GM12878 (cell line): ENCODE measurements at regions not wholly inside any gene's neighbourhood (a gene's known extent, or its start where the extent isn't known, plus 50 kb on each side); places are given as distances from the start of the nearest gene placed in this dataset.

ENCODE experiments used
- ATAC-seq: fragments of 200-7000 bp; cut with Tn5 transposase; 3 replicates; pipeline ENCODE4 v1.9.1; 2020; ENCODE audit warnings: mild to moderate bottlenecking, moderate library complexity
- BruUV-seq: library from RNA; stranded (reverse); fragments of 400-500 nt; replicated peaks from 2 replicates; lab custom pipeline; 2021; lab: Mats Ljungman, UMichigan
- CTCF ChIA-PET: fragments of 300-600 bp; sonication (Branson Sonifier 250); formaldehyde crosslinking; extraction: SDS; loops from one replicate; lab custom pipeline; 2021; ENCODE audit warnings: inconsistent platforms; lab: Yijun Ruan, JAX
- POLR2A ChIA-PET: fragments of 350-600 bp; formaldehyde crosslinking; extraction: SDS; loops from one replicate; lab custom pipeline; 2021; ENCODE audit warnings: inconsistent platforms; lab: Charles Lee
- RAD21 ChIA-PET: fragments of 300-600 bp; sonication (Branson Sonifier 250); formaldehyde crosslinking; loops from one replicate; lab custom pipeline; 2023; ENCODE audit warnings: antibody characterized with exemption; ENCODE audit not compliant: unreplicated experiment; lab: Charles Lee
- SMC1A ChIA-PET: fragments of 300-600 bp; sonication (Branson Sonifier 250); formaldehyde crosslinking; loops from one replicate; lab custom pipeline; 2023; ENCODE audit not compliant: unreplicated experiment, uncharacterized antibody; lab: Charles Lee
- DNase-seq: peaks from one replicate; pipeline ENCODE4 v3.0.0-alpha.2; 2011; ENCODE audit warnings: low read depth, low spot score
- FAIRE-seq: peaks from 3 replicates; lab custom pipeline; 2011; peaks lifted over from hg19 to GRCh38; lab: Jason Lieb, UNC
- H2AFZ ChIP-seq: 2 replicates; pipeline ENCODE4 v1.6.0; 2011; ENCODE audit warnings: low read depth, low read length, control low read depth; ENCODE audit not compliant: control insufficient read depth
- H3K27ac ChIP-seq: 2 replicates; pipeline ENCODE4 v1.5.1; 2011; ENCODE audit warnings: control low read depth; ENCODE audit not compliant: control insufficient read depth, insufficient read depth
- H3K27me3 ChIP-seq, 2 experiments: replicated peaks in 1 of 2; 2 replicates each; pipeline versions ENCODE4 v1.6.0 to v1.6.1; 2011; ENCODE audit warnings: low read length in 1 of 2; ENCODE audit not compliant: control insufficient read depth in 2 of 2, insufficient read depth in 2 of 2
- H3K36me3 ChIP-seq, 2 experiments: 2 replicates each; pipeline ENCODE4 v1.5.1; 2011; ENCODE audit warnings: low read length in 1 of 2; ENCODE audit not compliant: control insufficient read depth in 2 of 2, insufficient read depth in 2 of 2
- H3K4me1 ChIP-seq: 2 replicates; pipeline ENCODE4 v1.6.1; 2011; ENCODE audit warnings: mild to moderate bottlenecking, low read length, moderate library complexity, mixed read lengths; ENCODE audit not compliant: control insufficient read depth, insufficient read depth
- H3K4me2 ChIP-seq: 2 replicates; pipeline ENCODE4 v1.6.0; 2011; ENCODE audit warnings: control low read depth; ENCODE audit not compliant: control insufficient read depth, insufficient read depth
- H3K4me3 ChIP-seq: fragments of 200-600 bp; sonication (generic); 2 replicates; pipeline ENCODE4 v1.5.1; 2016
- H3K79me2 ChIP-seq: 2 replicates; pipeline ENCODE4 v1.6.0; 2011; ENCODE audit warnings: low read length; ENCODE audit not compliant: control insufficient read depth, insufficient read depth
- H3K9ac ChIP-seq: 2 replicates; pipeline ENCODE4 v1.8.0; 2011; ENCODE audit warnings: low read length, control low read depth, mixed read lengths; ENCODE audit not compliant: control insufficient read depth, insufficient read depth
- H3K9me3 ChIP-seq: replicated peaks from 3 replicates; pipeline ENCODE4 v1.5.1; 2011; ENCODE audit warnings: mild to moderate bottlenecking, low read length; ENCODE audit not compliant: control insufficient read depth, insufficient read depth
- H4K20me1 ChIP-seq: 2 replicates; pipeline ENCODE4 v1.6.0; 2011; ENCODE audit not compliant: control insufficient read depth, insufficient read depth
- CBX5 ChIP-seq: sonication (generic); IDR thresholded peaks from 2 replicates; pipeline ENCODE4 v1.6.1; 2016; ENCODE audit warnings: low read depth, moderate library complexity, mild to moderate bottlenecking, inconsistent platforms
- CHD2 ChIP-seq: IDR thresholded peaks from 2 replicates; pipeline ENCODE4 v1.6.1; 2011; ENCODE audit warnings: low read depth, low read length, improper control_type of control experiment, borderline replicate concordance
- CHD4 ChIP-seq: fragments of 200-600 bp; sonication (generic); IDR thresholded peaks from 2 replicates; pipeline ENCODE4 v1.6.1; 2016; ENCODE audit warnings: mild to moderate bottlenecking
- CREB1 ChIP-seq: IDR thresholded peaks from 2 replicates; pipeline ENCODE4 v1.6.1; 2012; ENCODE audit warnings: low read depth, mild to moderate bottlenecking, inconsistent platforms
- FOXM1 ChIP-seq: IDR thresholded peaks from 2 replicates; pipeline ENCODE4 v1.6.1; 2012; ENCODE audit warnings: low read depth, mild to moderate bottlenecking, inconsistent platforms, low read length, moderate library complexity
- MXI1 ChIP-seq: fragments of 150-350 bp; IDR thresholded peaks from 2 replicates; pipeline ENCODE4 v1.6.1; 2011; ENCODE audit warnings: low read depth, mild to moderate bottlenecking, inconsistent platforms, low read length, improper control_type of control experiment
- PAX8 ChIP-seq: fragments of 450-650 bp; IDR thresholded peaks from 2 replicates; pipeline ENCODE4 v1.6.1; 2017; ENCODE audit warnings: mild to moderate bottlenecking, moderate library complexity
- RAD51 ChIP-seq: fragments of 450-650 bp; IDR thresholded peaks from 2 replicates; pipeline ENCODE4 v1.6.1; 2016; ENCODE audit warnings: moderate library complexity, mild to moderate bottlenecking, inconsistent platforms
- SUZ12 ChIP-seq: fragments of 200-600 bp; sonication (generic); IDR thresholded peaks from one replicate; pipeline ENCODE4 v1.6.1; 2018; ENCODE audit warnings: antibody characterized with exemption, mild to moderate bottlenecking; ENCODE audit not compliant: unreplicated experiment
- TAF1 ChIP-seq: IDR thresholded peaks from 2 replicates; pipeline ENCODE4 v1.6.1; 2011; ENCODE audit warnings: mild to moderate bottlenecking, low read depth, low read length, borderline replicate concordance
- WGBS: methylation state at CpG from one replicate; pipeline ENCODE4 v1.1.6; 2016; ENCODE audit warnings: low lambda C conversion rate; ENCODE audit not compliant: insufficient replicate concordance, insufficient coverage; ENCODE audit errors: missing lambda C conversion rate; 5-methylcytosine and 5-hydroxymethylcytosine counted together
- in situ Hi-C: fragments of 300-500 bp; cut with MboI; formaldehyde crosslinking; loops from 9 replicates; pipeline ENCODE4 v1.14.3; 2018; ENCODE audit warnings: mixed read lengths
- intact Hi-C: fragments of 100-400 bp; cut with micrococcal nuclease; formaldehyde crosslinking; loops from one replicate; pipeline ENCODE4 v1.14.2; 2022; ENCODE audit not compliant: unreplicated experiment
- TF ChIP-seq, protein P1 (sequence below): fragments of 450-650 bp; conservative IDR thresholded peaks from 2 replicates; pipeline ENCODE4 v1.6.1; 2017; ENCODE audit warnings: mild to moderate bottlenecking, moderate library complexity

DNA sequence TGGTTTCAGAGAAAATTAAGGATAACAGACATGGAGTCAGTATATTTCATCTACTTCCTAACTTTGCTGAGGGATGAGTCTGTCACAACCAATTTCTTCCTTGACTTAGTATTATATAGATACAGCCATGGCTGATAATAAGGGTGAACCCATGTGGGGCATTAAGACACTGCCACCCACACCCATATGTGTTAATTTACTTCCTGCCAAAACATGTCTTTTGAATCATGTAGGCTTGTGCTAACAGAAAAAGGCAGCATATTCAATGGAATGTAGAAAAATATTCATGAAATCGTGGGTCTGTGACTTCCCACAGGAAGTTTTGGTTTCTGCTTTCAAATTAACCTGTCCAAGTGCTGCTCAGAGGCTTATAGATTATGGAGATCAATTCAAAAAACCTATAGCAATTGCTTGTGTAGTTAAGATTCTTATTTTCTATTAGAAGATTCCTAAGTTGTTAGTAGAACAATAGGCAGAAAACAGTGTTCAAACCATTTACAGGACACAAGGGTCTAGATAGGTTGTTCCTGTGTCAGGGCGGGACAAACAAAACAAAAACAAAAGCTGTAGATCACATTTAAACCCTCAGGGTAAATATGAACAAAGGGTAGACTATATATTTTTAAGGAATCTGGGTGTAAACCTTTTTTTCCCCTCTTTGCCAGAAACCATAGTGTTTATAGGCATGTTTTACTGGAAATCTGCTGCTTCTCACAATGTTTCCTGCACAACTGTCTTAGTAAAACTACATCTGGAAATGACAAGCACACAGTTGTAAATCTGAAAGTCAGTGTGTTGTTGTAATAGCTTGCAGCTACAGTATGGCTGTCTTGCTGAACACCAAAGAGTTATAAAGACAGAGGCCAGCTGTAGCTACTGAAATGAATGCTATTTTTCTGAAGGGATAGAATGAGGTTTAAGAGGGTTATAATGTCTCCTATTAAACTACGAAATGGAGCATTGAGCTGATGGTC, 691.2 kb downstream of the EPHA4 start:
- FAIRE-seq = no peak
- no peak for DNase-seq
- ChIA-PET CTCF (no interaction called here), RAD21 (no interaction called here)
- Histone ChIP-seq H3K9ac (no peak overlapping the region), H2AFZ (no peak overlapping the region), H3K27ac (no peak overlapping the region), H3K27me3 (no peaks in the 10 kb centered on the region), H3K4me3 (no peak overlapping the region), H3K36me3 (no peaks in the 10 kb centered on the region), H4K20me1 (no peaks in the 10 kb centered on the region), H3K79me2 (no peaks in the 10 kb centered on the region), H3K4me2 (no peak overlapping the region)
- intact Hi-C loops (loop anchor here (10.0 kb wide), 1 partner anchor 694 kb away; the partner anchor contains the start of gene EPHA4), in situ Hi-C loops (no loop called here)
- BruUV-seq = no TSS peak
- 1% methylated on average over 3 of the region's 3 CpGs for WGBS
- no peak for ATAC-seq
- no peak for TF ChIP-seq CREB1
- TF ChIP-seq SUZ12 = no peak
- TF ChIP-seq TAF1 = no peak
- no peak for TF ChIP-seq CHD4
- TF ChIP-seq, all 136 proteins: peak for 0
- H3K9me3 ChIP-seq = no peaks in the 10 kb centered on the region
- H3K4me1 ChIP-seq = no peaks in the 10 kb centered on the region
- POLR2A ChIA-PET = no interaction called here
- SMC1A ChIA-PET = no interaction called here

DNA sequence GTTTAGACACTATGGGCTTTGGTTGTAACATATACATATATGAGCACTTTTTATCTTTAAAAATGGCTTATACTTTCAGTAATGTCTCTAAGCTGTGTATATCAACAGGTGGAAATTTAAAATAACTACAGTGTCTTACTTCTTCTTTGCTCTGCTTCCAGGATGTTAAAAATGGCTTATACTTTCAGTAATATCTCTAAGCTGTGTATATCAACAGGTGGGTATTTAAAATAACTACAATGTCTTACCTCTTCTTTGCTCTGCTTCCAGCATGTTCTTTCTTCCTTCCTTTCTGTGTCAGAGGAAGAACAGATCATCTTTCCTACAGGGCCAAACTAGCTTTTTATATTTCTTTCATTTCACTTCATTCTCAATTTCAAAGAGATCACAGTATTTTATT, 689.6 kb downstream of the EPHA4 start:
- in situ Hi-C loops (no loop called here), intact Hi-C loops (loop anchor here (10.0 kb wide), 1 partner anchor 692 kb away; the partner anchor contains the start of gene EPHA4)
- ChIA-PET POLR2A (interaction anchor here (0.6 kb wide), 1 partner anchor 9 kb away, joined by 4 read pairs; no protein-coding TSS in a partner anchor), SMC1A (interaction anchor here (0.5 to 1.1 kb wide), 2 partner anchors 26 to 1051 kb away, joined by 3 to 4 read pairs; no protein-coding TSS in a partner anchor), RAD21 (no interaction called here), CTCF (interaction anchor here (0.6 to 1.0 kb wide), 3 partner anchors 11 to 1196 kb away, joined by 3 to 4 read pairs (median 3); no protein-coding TSS in a partner anchor)
- no peak for ATAC-seq
- DNase-seq = no peak
- H3K9ac ChIP-seq = no peak overlapping the region
- no peak for FAIRE-seq
- no peaks in the 10 kb centered on the region for H4K20me1 ChIP-seq
- H3K79me2 ChIP-seq = no peaks in the 10 kb centered on the region
- H3K4me1 ChIP-seq = no peaks in the 10 kb centered on the region
- no TSS peak for BruUV-seq
- TF ChIP-seq RAD51 (no peak), FOXM1 (no peak), MXI1 (no peak), CBX5 (no peak), CHD2 (no peak), PAX8 (no peak)
- TF ChIP-seq, protein P1, sequence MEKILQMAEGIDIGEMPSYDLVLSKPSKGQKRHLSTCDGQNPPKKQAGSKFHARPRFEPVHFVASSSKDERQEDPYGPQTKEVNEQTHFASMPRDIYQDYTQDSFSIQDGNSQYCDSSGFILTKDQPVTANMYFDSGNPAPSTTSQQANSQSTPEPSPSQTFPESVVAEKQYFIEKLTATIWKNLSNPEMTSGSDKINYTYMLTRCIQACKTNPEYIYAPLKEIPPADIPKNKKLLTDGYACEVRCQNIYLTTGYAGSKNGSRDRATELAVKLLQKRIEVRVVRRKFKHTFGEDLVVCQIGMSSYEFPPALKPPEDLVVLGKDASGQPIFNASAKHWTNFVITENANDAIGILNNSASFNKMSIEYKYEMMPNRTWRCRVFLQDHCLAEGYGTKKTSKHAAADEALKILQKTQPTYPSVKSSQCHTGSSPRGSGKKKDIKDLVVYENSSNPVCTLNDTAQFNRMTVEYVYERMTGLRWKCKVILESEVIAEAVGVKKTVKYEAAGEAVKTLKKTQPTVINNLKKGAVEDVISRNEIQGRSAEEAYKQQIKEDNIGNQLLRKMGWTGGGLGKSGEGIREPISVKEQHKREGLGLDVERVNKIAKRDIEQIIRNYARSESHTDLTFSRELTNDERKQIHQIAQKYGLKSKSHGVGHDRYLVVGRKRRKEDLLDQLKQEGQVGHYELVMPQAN = no peak
- no peaks in the 10 kb centered on the region for H3K9me3 ChIP-seq
- no peak overlapping the region for H3K4me3 ChIP-seq
- H3K27ac ChIP-seq = no peak overlapping the region
- H3K36me3 ChIP-seq = no peaks in the 10 kb centered on the region
- no peaks in the 10 kb centered on the region for H3K27me3 ChIP-seq
- no peak overlapping the region for H2AFZ ChIP-seq
- no peak overlapping the region for H3K4me2 ChIP-seq
